Keratinocyte (primary cell): ENCODE measurements at regions not wholly inside any gene's neighbourhood (a gene's known extent, or its start where the extent isn't known, plus 50 kb on each side); places are given as distances from the start of the nearest gene placed in this dataset.

ENCODE experiments used
- DNase-seq: peaks from one replicate; pipeline ENCODE4 v3.0.0-alpha.2; 2011; ENCODE audit warnings: low read depth, missing footprints, low spot score
- FAIRE-seq: peaks from 2 replicates; lab custom pipeline; 2011; peaks lifted over from hg19 to GRCh38; lab: Jason Lieb, UNC
- H2AFZ ChIP-seq: 2 replicates; pipeline ENCODE4 v1.6.0; 2012; ENCODE audit warnings: low read length, control low read depth, inconsistent platforms; ENCODE audit not compliant: control insufficient read depth
- H3K27ac ChIP-seq: 2 replicates; pipeline ENCODE4 v1.5.1; 2011; ENCODE audit warnings: low read length; ENCODE audit not compliant: control insufficient read depth, insufficient read depth
- H3K27me3 ChIP-seq: 3 replicates; pipeline ENCODE4 v1.6.0; 2011; ENCODE audit warnings: low read length; ENCODE audit not compliant: control insufficient read depth, insufficient read depth; ENCODE audit errors: extremely low read depth
- H3K36me3 ChIP-seq, 2 experiments: 2 replicates in 1 of 2; 3 replicates in 1 of 2; pipeline ENCODE4 v1.5.1; 2011; ENCODE audit warnings: low read length in 2 of 2, mild to moderate bottlenecking in 1 of 2; ENCODE audit not compliant: control insufficient read depth in 2 of 2, insufficient read depth in 2 of 2; ENCODE audit errors: extremely low read depth in 1 of 2
- H3K4me1 ChIP-seq: 3 replicates; pipeline ENCODE4 v1.5.1; 2011; ENCODE audit warnings: low read length; ENCODE audit not compliant: control insufficient read depth, insufficient read depth; ENCODE audit errors: extremely low read depth
- H3K4me2 ChIP-seq: 3 replicates; pipeline ENCODE4 v1.6.0; 2011; ENCODE audit warnings: low read depth, low read length; ENCODE audit not compliant: control insufficient read depth, insufficient read depth; ENCODE audit errors: extremely low read depth
- H3K4me3 ChIP-seq, 3 experiments: fragments of 200-600 bp in 1 of 3; sonication (generic) in 1 of 3; 2 replicates in 2 of 3; 3 replicates in 1 of 3; pipeline ENCODE4 v1.5.1; 2011 to 2016; ENCODE audit warnings: low read length in 3 of 3, mild to moderate bottlenecking in 3 of 3, control low read depth in 2 of 3, inconsistent platforms in 1 of 3, low read depth in 1 of 3, mixed read lengths in 1 of 3, mixed run types in 1 of 3, moderate library complexity in 1 of 3; ENCODE audit not compliant: control insufficient read depth in 2 of 3, insufficient read depth in 2 of 3; ENCODE audit errors: extremely low read depth in 1 of 3
- H3K79me2 ChIP-seq: 2 replicates; pipeline ENCODE4 v1.6.0; 2012; ENCODE audit warnings: low read length; ENCODE audit not compliant: control insufficient read depth, insufficient read depth
- H3K9ac ChIP-seq: 3 replicates; pipeline ENCODE4 v1.6.0; 2011; ENCODE audit warnings: low read length; ENCODE audit not compliant: control insufficient read depth, insufficient read depth; ENCODE audit errors: extremely low read depth
- H3K9me1 ChIP-seq: 3 replicates; pipeline ENCODE4 v1.6.0; 2011; ENCODE audit warnings: low read length; ENCODE audit not compliant: control insufficient read depth, insufficient read depth; ENCODE audit errors: extremely low read depth
- H3K9me3 ChIP-seq: 2 replicates; pipeline ENCODE4 v1.5.1; 2012; ENCODE audit warnings: low read depth, low read length; ENCODE audit not compliant: control insufficient read depth
- H4K20me1 ChIP-seq: 3 replicates; pipeline ENCODE4 v1.6.0; 2011; ENCODE audit warnings: low read length; ENCODE audit not compliant: control insufficient read depth, insufficient read depth; ENCODE audit errors: extremely low read depth
- CTCF ChIP-seq, 3 experiments: IDR thresholded peaks in 1 of 3; conservative IDR thresholded peaks in 1 of 3; optimal IDR thresholded peaks in 1 of 3; 2 replicates in 2 of 3; 3 replicates in 1 of 3; pipeline versions ENCODE3 to v1.5.1; 2011; ENCODE audit warnings: low read length in 3 of 3, mild to moderate bottlenecking in 3 of 3, moderate library complexity in 2 of 3, control low read depth in 1 of 3, inconsistent platforms in 1 of 3; ENCODE audit not compliant: insufficient read depth in 2 of 3; ENCODE audit errors: extremely low read depth in 1 of 3
- EZH2 ChIP-seq: IDR thresholded peaks from one replicate; pipeline ENCODE4 v1.6.1; 2012; ENCODE audit warnings: inconsistent platforms, mild to moderate bottlenecking, low read length, moderate library complexity
- dilution Hi-C: fragments of 300-500 bp; cut with MboI; formaldehyde crosslinking; loops from one replicate; pipeline ENCODE4 v1.7.0; 2020; ENCODE audit warnings: low sequenced_read_pairs; ENCODE audit not compliant: extremely low pct_ligation_motif_present

GRCh38 chr2:220296174-220296573 lies 668.7 kb downstream of the SLC4A3 start:
- no peak overlapping the region for H2AFZ ChIP-seq
- no peak overlapping the region for H3K4me2 ChIP-seq
- no peaks in the 10 kb centered on the region for H3K4me1 ChIP-seq
- no peak overlapping the region for H3K4me3 ChIP-seq
- TF ChIP-seq CTCF (optimal IDR thresholded peaks at IDR 0.05 in 1 of 3, IDR thresholded peaks at IDR 0.05 in 1 of 3, conservative IDR thresholded peaks at IDR 0.05 in 1 of 3; ENCODE audit: extremely low read depth in 1 of 3, insufficient read depth in 2 of 3, low read length in 3 of 3): no peak
- no peak for TF ChIP-seq EZH2
- H4K20me1 ChIP-seq: no peaks in the 10 kb centered on the region
- no peaks in the 10 kb centered on the region for H3K79me2 ChIP-seq
- no peak overlapping the region for H3K27ac ChIP-seq
- no peaks in the 10 kb centered on the region for H3K36me3 ChIP-seq
- DNase-seq: no peak
- no peak overlapping the region for H3K9ac ChIP-seq
- H3K9me3 ChIP-seq: no peaks in the 10 kb centered on the region
- dilution Hi-C loops: no loop called here
- no peaks in the 10 kb centered on the region for H3K9me1 ChIP-seq
- no peaks in the 10 kb centered on the region for H3K27me3 ChIP-seq
- FAIRE-seq: no peak

- H3K9me1 ChIP-seq: no peaks in the 10 kb centered on the region
- H3K9ac ChIP-seq: no peak overlapping the region
- H4K20me1 ChIP-seq: no peaks in the 10 kb centered on the region
- H3K79me2 ChIP-seq: no peaks in the 10 kb centered on the region
- no peak overlapping the region for H3K4me3 ChIP-seq
- FAIRE-seq (no peak), DNase-seq (no peak)
- dilution Hi-C loops: no loop called here
- H3K27me3 ChIP-seq: no peaks in the 10 kb centered on the region
- no peak overlapping the region for H2AFZ ChIP-seq
- H3K36me3 ChIP-seq: no peaks in the 10 kb centered on the region
- TF ChIP-seq CTCF (optimal IDR thresholded peaks at IDR 0.05 in 1 of 3, IDR thresholded peaks at IDR 0.05 in 1 of 3, conservative IDR thresholded peaks at IDR 0.05 in 1 of 3; ENCODE audit: extremely low read depth in 1 of 3, insufficient read depth in 2 of 3, low read length in 3 of 3) (no peak), EZH2 (no peak)
- H3K4me1 ChIP-seq: no peaks in the 10 kb centered on the region
- H3K27ac ChIP-seq: no peak overlapping the region
- no peak overlapping the region for H3K4me2 ChIP-seq
- no peaks in the 10 kb centered on the region for H3K9me3 ChIP-seq
Observed at GRCh38 chr2:220297093-220297492, 669.7 kb downstream of the SLC4A3 start.
